ENCODE measurements at regions not wholly inside any gene's neighbourhood (a gene's known extent, or its start where the extent isn't known, plus 50 kb on each side); places are given as distances from the start of the nearest gene placed in this dataset.

DNA sequence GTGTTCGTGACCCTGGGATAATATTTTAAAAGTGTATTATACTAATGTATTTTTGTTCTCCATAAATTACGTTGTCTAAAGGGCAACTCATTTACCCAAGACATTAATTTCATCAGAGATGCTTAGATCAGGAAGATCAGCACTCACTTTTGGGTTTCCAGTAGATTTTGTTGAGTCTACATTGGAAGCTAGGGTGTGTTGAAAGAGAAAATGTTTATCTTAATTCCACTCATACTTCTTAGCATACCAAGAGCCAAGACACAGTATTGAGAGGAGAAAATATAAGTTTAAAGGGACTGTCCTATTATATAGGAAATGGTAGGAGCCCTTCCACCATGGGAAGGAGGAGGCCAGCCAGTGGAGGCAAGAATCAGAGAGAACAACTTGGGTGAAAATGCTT is 412.9 kb upstream of the RGMA start:
- DNase-seq (ENCODE audit: low read depth, low spot score) (no peak), ATAC-seq (no peak), FAIRE-seq (no peak)
- RAD21 ChIA-PET (ENCODE audit: unreplicated experiment): no interaction called here
- H2AFZ ChIP-seq (ENCODE audit: control insufficient read depth, low read depth, low read length): no peak overlapping the region
- H3K4me1 ChIP-seq (ENCODE audit: control insufficient read depth, insufficient read depth, low read length): no peaks in the 10 kb centered on the region
- in situ Hi-C loops (cut with MboI) (no loop called here), intact Hi-C loops (cut with micrococcal nuclease; ENCODE audit: unreplicated experiment) (no loop called here)
- TF ChIP-seq CBFB (IDR thresholded peaks at IDR 0.05; ENCODE audit: low read depth) (no peak), GABPA (IDR thresholded peaks at IDR 0.05; ENCODE audit: low read depth) (no peak), ZNF207 (IDR thresholded peaks at IDR 0.05; ENCODE audit: borderline replicate concordance) (no peak)
- POLR2A ChIA-PET: no interaction called here
- CTCF ChIA-PET: no interaction called here
- no peaks in the 10 kb centered on the region for H3K27me3 ChIP-seq (replicated peaks in 1 of 2; ENCODE audit: control insufficient read depth in 2 of 2, insufficient read depth in 2 of 2, low read length in 1 of 2)
- no peak overlapping the region for H3K27ac ChIP-seq (ENCODE audit: control insufficient read depth, insufficient read depth)
- SMC1A ChIA-PET (ENCODE audit: uncharacterized antibody, unreplicated experiment): no interaction called here
- BruUV-seq (replicated peaks): no TSS peak
- no peak overlapping the region for H3K9ac ChIP-seq (ENCODE audit: control insufficient read depth, insufficient read depth, low read length)
- no peak overlapping the region for H3K4me3 ChIP-seq
- no peaks in the 10 kb centered on the region for H3K9me3 ChIP-seq (replicated peaks; ENCODE audit: control insufficient read depth, insufficient read depth, low read length)
- 0% methylated on average over 2 of the region's 2 CpGs for WGBS (ENCODE audit: insufficient coverage, insufficient replicate concordance, low lambda C conversion rate, missing lambda C conversion rate)
- H4K20me1 ChIP-seq (ENCODE audit: control insufficient read depth, insufficient read depth): no peaks in the 10 kb centered on the region
- H3K79me2 ChIP-seq (ENCODE audit: control insufficient read depth, insufficient read depth, low read length): no peaks in the 10 kb centered on the region
- no peak overlapping the region for H3K4me2 ChIP-seq (ENCODE audit: control insufficient read depth, insufficient read depth)
- no peaks in the 10 kb centered on the region for H3K36me3 ChIP-seq (ENCODE audit: control insufficient read depth in 2 of 2, insufficient read depth in 2 of 2, low read length in 1 of 2)

DNA sequence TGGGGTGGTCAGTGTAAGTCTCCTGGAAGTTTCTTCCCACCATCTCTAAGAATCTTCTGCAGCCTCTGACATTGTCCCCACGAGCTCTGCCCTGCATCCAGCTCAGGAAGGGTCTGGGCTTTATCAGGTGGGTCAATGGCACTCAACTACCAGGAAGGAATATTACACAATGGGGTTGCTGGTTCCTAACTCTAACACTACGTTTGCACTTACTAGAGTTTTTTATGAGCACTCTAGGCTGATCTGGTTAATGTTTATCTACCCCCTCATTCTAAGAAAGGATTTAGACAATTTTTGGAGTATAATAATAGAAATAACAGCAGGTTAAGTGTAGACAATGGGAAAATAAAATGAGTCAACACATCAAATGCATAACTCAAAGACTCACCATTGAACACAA is 411.1 kb upstream of the RGMA start:
- DNase-seq (ENCODE audit: low read depth, low spot score) (no peak), ATAC-seq (no peak), FAIRE-seq (no peak)
- WGBS (ENCODE audit: insufficient coverage, insufficient replicate concordance, low lambda C conversion rate, missing lambda C conversion rate): 3% methylated on average over 2 of the region's 2 CpGs
- in situ Hi-C loops (cut with MboI) (no loop called here), intact Hi-C loops (cut with micrococcal nuclease; ENCODE audit: unreplicated experiment) (no loop called here)
- Histone ChIP-seq H3K27ac (ENCODE audit: control insufficient read depth, insufficient read depth) (no peak overlapping the region), H3K4me3 (no peak overlapping the region), H2AFZ (ENCODE audit: control insufficient read depth, low read depth, low read length) (no peak overlapping the region), H3K27me3 (replicated peaks in 1 of 2; ENCODE audit: control insufficient read depth in 2 of 2, insufficient read depth in 2 of 2, low read length in 1 of 2) (no peaks in the 10 kb centered on the region), H3K4me1 (ENCODE audit: control insufficient read depth, insufficient read depth, low read length) (no peaks in the 10 kb centered on the region), H3K36me3 (ENCODE audit: control insufficient read depth in 2 of 2, insufficient read depth in 2 of 2, low read length in 1 of 2) (no peaks in the 10 kb centered on the region), H3K4me2 (ENCODE audit: control insufficient read depth, insufficient read depth) (no peak overlapping the region), H3K9me3 (replicated peaks; ENCODE audit: control insufficient read depth, insufficient read depth, low read length) (no peaks in the 10 kb centered on the region), H3K9ac (ENCODE audit: control insufficient read depth, insufficient read depth, low read length) (no peak overlapping the region), H4K20me1 (ENCODE audit: control insufficient read depth, insufficient read depth) (no peaks in the 10 kb centered on the region), H3K79me2 (ENCODE audit: control insufficient read depth, insufficient read depth, low read length) (no peaks in the 10 kb centered on the region)
- SMC1A ChIA-PET (ENCODE audit: uncharacterized antibody, unreplicated experiment): no interaction called here
- CTCF ChIA-PET: no interaction called here
- POLR2A ChIA-PET: no interaction called here
- RAD21 ChIA-PET (ENCODE audit: unreplicated experiment): no interaction called here
- BruUV-seq (replicated peaks): no TSS peak
- TF ChIP-seq EED (IDR thresholded peaks at IDR 0.05; ENCODE audit: low read depth): no peak
- TF ChIP-seq, protein P1, sequence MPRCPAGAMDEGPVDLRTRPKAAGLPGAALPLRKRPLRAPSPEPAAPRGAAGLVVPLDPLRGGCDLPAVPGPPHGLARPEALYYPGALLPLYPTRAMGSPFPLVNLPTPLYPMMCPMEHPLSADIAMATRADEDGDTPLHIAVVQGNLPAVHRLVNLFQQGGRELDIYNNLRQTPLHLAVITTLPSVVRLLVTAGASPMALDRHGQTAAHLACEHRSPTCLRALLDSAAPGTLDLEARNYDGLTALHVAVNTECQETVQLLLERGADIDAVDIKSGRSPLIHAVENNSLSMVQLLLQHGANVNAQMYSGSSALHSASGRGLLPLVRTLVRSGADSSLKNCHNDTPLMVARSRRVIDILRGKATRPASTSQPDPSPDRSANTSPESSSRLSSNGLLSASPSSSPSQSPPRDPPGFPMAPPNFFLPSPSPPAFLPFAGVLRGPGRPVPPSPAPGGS (IDR thresholded peaks at IDR 0.05; ENCODE audit: borderline replicate concordance, insufficient read depth, low read depth, low read length, poor library complexity, severe bottlenecking): no peak
- TF ChIP-seq PAX8 (IDR thresholded peaks at IDR 0.05): no peak
- no peak for TF ChIP-seq ZZZ3 (IDR thresholded peaks at IDR 0.05; ENCODE audit: control insufficient read depth, insufficient read length, low read depth)
- TF ChIP-seq, protein P2, sequence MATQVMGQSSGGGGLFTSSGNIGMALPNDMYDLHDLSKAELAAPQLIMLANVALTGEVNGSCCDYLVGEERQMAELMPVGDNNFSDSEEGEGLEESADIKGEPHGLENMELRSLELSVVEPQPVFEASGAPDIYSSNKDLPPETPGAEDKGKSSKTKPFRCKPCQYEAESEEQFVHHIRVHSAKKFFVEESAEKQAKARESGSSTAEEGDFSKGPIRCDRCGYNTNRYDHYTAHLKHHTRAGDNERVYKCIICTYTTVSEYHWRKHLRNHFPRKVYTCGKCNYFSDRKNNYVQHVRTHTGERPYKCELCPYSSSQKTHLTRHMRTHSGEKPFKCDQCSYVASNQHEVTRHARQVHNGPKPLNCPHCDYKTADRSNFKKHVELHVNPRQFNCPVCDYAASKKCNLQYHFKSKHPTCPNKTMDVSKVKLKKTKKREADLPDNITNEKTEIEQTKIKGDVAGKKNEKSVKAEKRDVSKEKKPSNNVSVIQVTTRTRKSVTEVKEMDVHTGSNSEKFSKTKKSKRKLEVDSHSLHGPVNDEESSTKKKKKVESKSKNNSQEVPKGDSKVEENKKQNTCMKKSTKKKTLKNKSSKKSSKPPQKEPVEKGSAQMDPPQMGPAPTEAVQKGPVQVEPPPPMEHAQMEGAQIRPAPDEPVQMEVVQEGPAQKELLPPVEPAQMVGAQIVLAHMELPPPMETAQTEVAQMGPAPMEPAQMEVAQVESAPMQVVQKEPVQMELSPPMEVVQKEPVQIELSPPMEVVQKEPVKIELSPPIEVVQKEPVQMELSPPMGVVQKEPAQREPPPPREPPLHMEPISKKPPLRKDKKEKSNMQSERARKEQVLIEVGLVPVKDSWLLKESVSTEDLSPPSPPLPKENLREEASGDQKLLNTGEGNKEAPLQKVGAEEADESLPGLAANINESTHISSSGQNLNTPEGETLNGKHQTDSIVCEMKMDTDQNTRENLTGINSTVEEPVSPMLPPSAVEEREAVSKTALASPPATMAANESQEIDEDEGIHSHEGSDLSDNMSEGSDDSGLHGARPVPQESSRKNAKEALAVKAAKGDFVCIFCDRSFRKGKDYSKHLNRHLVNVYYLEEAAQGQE (IDR thresholded peaks at IDR 0.05; ENCODE audit: low read depth, low read length): no peak
- no peak for TF ChIP-seq FOS (IDR thresholded peaks at IDR 0.05; ENCODE audit: borderline replicate concordance, extremely low read depth, insufficient read length)
- TF ChIP-seq, protein P3, sequence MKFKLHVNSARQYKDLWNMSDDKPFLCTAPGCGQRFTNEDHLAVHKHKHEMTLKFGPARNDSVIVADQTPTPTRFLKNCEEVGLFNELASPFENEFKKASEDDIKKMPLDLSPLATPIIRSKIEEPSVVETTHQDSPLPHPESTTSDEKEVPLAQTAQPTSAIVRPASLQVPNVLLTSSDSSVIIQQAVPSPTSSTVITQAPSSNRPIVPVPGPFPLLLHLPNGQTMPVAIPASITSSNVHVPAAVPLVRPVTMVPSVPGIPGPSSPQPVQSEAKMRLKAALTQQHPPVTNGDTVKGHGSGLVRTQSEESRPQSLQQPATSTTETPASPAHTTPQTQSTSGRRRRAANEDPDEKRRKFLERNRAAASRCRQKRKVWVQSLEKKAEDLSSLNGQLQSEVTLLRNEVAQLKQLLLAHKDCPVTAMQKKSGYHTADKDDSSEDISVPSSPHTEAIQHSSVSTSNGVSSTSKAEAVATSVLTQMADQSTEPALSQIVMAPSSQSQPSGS (IDR thresholded peaks at IDR 0.05; ENCODE audit: low read length): no peak
- no peak for TF ChIP-seq NBN (IDR thresholded peaks at IDR 0.05)
- no peak for TF ChIP-seq PAX5 (IDR thresholded peaks at IDR 0.05; ENCODE audit: borderline replicate concordance, low read depth, low read length)
- TF ChIP-seq ZNF207 (IDR thresholded peaks at IDR 0.05; ENCODE audit: borderline replicate concordance): no peak

Measured in GM12878 (cell line).